BE2C (cell line): ENCODE measurements at regions not wholly inside any gene's neighbourhood (a gene's known extent, or its start where the extent isn't known, plus 50 kb on each side); places are given as distances from the start of the nearest gene placed in this dataset.

Source experiments
- DNase-seq: peaks from one replicate; pipeline ENCODE4 v3.0.0-alpha.2; 2020
- H3K27me3 ChIP-seq: fragments of 250-450 bp; sonication (Bioruptor Pico); 2 replicates; pipeline ENCODE4 v1.5.1; 2020; ENCODE audit warnings: mild to moderate bottlenecking
- H3K36me3 ChIP-seq: fragments of 250-450 bp; sonication (Bioruptor Pico); 2 replicates; pipeline ENCODE4 v1.5.1; 2020; ENCODE audit warnings: mild to moderate bottlenecking
- H3K4me1 ChIP-seq: fragments of 250-450 bp; sonication (Bioruptor Pico); 2 replicates; pipeline ENCODE4 v1.5.1; 2020
- H3K4me3 ChIP-seq: 2 replicates; pipeline ENCODE4 v1.5.1; 2011; ENCODE audit warnings: low read depth, low read length
- H3K9me3 ChIP-seq: fragments of 250-450 bp; sonication (Bioruptor Pico); 2 replicates; pipeline ENCODE4 v1.5.1; 2020
- TF ChIP-seq, protein P1 (sequence below): IDR thresholded peaks from 2 replicates; pipeline ENCODE4 v1.5.1; 2012; ENCODE audit warnings: mild to moderate bottlenecking, low read depth, low read length

DNA sequence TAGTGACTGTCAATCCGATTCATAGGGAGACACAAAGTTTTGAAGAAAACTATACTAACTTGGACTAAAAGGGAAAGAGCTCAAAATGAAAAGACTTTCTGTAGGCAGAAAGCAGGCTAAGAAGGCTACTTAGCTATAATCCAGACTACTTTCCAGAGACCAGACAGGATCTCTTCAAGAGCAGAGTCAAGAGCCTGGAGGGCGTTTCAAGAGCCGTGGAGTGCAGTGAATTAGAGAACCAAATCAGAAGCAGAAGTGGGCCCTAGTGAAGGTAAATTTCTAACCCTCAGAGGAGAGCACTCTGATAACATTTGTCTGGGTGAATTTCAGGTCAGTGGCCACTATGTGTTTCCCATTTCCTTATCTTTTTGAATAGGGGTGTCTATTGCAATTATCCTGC, 76.4 kb downstream of the CGGBP1 start:
- Histone ChIP-seq H3K27me3 (peaks cover 4% of the 10 kb centered on the region; the same call in 1 of the 2 replicates), H3K36me3 (no peaks in the 10 kb centered on the region), H3K4me1 (no peaks in the 10 kb centered on the region), H3K4me3 (no peak overlapping the region), H3K9me3 (no peaks in the 10 kb centered on the region)
- no peak for DNase-seq
- TF ChIP-seq, protein P1, sequence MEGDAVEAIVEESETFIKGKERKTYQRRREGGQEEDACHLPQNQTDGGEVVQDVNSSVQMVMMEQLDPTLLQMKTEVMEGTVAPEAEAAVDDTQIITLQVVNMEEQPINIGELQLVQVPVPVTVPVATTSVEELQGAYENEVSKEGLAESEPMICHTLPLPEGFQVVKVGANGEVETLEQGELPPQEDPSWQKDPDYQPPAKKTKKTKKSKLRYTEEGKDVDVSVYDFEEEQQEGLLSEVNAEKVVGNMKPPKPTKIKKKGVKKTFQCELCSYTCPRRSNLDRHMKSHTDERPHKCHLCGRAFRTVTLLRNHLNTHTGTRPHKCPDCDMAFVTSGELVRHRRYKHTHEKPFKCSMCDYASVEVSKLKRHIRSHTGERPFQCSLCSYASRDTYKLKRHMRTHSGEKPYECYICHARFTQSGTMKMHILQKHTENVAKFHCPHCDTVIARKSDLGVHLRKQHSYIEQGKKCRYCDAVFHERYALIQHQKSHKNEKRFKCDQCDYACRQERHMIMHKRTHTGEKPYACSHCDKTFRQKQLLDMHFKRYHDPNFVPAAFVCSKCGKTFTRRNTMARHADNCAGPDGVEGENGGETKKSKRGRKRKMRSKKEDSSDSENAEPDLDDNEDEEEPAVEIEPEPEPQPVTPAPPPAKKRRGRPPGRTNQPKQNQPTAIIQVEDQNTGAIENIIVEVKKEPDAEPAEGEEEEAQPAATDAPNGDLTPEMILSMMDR, result no peak

DNA sequence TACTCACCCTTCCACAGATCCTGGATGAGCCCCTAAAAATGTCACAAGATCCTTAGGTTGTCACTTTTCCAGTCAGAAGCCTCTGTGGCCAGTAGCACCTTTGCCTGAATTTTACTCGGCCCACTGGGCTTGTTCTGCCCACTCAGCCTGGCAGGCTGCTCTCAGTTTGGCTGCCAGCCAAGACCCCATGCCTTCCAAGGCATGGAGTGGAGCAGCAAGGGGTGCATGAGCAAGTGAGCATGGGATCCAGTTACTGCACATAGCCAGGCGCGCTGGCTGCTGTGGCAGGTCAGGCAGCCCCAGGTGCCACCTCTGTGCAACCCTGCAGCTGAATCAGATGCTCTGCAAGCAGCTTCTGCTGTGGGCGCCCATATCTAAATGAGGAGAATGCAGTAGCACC, 79.3 kb downstream of the CGGBP1 start:
- no peaks in the 10 kb centered on the region for H3K9me3 ChIP-seq
- H3K4me1 ChIP-seq, result no peaks in the 10 kb centered on the region
- no peaks in the 10 kb centered on the region for H3K27me3 ChIP-seq
- H3K4me3 ChIP-seq, result no peak overlapping the region
- TF ChIP-seq, protein P1, result no peak
- DNase-seq, result peak; percentile 20
- no peaks in the 10 kb centered on the region for H3K36me3 ChIP-seq

DNA sequence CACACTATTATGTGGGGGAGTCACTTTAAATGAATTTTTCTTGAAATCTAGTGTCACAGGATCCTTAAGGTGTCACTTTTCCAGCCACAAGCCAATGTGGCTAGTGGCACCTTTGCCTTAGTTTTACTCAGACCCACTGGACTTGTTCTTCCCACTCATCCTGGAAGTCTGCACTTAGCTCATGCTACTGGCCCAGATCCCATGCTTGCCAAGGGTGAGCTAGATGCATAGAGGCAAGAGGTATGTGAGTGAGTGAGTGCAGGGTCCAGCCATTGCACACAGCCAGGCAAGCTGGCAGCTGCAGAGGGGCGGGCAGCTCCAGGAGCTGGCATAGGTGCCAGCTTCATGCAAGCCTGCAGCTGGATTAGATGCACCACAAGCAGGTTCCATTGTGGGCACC, 81.0 kb downstream of the CGGBP1 start:
- H3K27me3 ChIP-seq, result peaks cover 9% of the 10 kb centered on the region

DNA sequence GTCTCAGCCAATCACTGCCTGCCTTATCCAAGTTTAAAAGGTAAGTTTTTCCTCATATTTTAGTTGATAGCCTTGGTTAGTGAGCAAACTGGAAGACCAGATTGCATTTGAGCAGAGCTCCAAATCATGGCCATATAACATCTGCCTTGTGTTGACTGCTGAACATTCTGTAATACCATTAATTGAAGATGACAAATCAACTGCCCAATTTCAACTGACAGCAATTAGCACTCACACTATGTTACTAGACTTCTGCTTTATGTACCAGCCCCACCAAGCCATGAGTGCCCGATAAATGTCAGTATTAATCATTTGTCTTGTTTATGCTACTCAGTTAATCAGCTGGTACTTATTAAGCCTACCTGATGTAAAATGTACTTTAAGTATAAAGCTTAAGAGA, 83.1 kb downstream of the CGGBP1 start:
- no peaks in the 10 kb centered on the region for H3K4me1 ChIP-seq
- peaks cover 14% of the 10 kb centered on the region for H3K27me3 ChIP-seq
- H3K9me3 ChIP-seq, result no peaks in the 10 kb centered on the region
- TF ChIP-seq, protein P1, result no peak
- peak; percentile 20 for DNase-seq
- H3K36me3 ChIP-seq, result no peaks in the 10 kb centered on the region
- no peak overlapping the region for H3K4me3 ChIP-seq

More for the DNA sequence above, 81.0 kb downstream of the CGGBP1 start:
- no peak for DNase-seq
- no peak overlapping the region for H3K4me3 ChIP-seq
- no peaks in the 10 kb centered on the region for H3K9me3 ChIP-seq
- TF ChIP-seq, protein P1, result no peak
- no peaks in the 10 kb centered on the region for H3K36me3 ChIP-seq
- no peaks in the 10 kb centered on the region for H3K4me1 ChIP-seq

DNA sequence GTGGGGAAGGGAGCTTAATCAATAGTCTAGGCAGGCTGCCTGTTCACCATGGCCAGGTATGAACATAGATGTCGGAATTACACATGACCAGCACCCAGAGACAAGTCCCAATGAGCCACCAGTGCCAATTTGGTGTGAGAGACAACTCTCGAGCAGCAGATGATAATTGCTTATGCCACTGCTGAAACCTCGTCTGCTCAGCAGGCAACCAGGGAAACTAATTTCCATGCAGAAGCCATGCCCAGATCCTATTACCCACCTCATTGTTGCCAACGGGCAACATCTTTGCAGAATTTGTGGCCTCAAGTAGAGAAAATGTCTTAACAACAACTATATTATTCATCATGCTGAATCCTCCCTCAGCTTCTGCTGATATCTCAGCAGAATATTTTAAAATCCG, 84.9 kb downstream of the CGGBP1 start:
- TF ChIP-seq, protein P1, result no peak
- DNase-seq, result no peak
- no peaks in the 10 kb centered on the region for H3K36me3 ChIP-seq
- no peak overlapping the region for H3K4me3 ChIP-seq
- peaks cover 14% of the 10 kb centered on the region for H3K27me3 ChIP-seq
- H3K4me1 ChIP-seq, result no peaks in the 10 kb centered on the region
- H3K9me3 ChIP-seq, result no peaks in the 10 kb centered on the region

DNA sequence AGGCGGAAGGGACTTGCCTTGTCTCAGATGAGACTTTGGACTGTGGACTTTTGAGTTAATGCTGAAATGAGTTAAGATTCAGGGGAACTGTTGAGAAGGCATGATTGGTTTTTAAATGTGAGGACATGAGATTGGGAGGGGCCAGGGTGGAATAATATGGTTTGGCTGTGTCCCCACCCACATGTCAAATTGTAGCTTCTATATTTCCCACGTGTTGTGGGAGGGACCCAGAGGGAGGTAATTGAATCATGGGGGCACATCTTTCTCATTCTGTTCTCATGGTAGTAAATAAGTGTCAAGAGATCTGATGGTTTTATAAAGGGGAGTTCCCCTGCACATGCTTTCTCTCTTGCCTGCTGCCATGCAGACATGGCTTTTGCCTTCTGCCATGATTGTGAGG, 89.2 kb downstream of the CGGBP1 start:
- Histone ChIP-seq H3K36me3 (no peaks in the 10 kb centered on the region), H3K4me1 (no peaks in the 10 kb centered on the region), H3K9me3 (no peaks in the 10 kb centered on the region), H3K4me3 (no peak overlapping the region), H3K27me3 (peaks cover 14% of the 10 kb centered on the region)
- TF ChIP-seq, protein P1, result no peak
- DNase-seq, result no peak
